ENCODE measurements at regions not wholly inside any gene's neighbourhood (a gene's known extent, or its start where the extent isn't known, plus 50 kb on each side); places are given as distances from the start of the nearest gene placed in this dataset.

DNA sequence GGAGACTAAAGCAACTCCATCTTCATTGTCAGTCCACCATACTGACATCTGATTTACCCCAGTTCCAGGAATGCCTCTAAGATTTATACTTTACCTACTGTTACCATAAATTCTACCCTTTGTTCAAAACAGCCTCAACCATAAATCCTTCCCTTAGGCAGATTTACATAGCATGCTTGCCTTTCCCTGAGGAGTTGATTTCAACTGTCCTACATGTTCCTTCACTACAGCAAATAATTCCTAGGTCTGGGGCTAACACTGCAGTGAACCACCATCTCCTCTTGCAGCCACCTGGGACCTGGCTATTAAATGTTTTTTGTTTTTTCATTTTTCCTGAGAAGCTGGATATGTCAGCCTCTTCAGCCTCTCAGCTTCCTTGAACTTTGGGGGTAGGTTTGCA lies 166.9 kb upstream of the PDE4D start:
- TF ChIP-seq, protein P1, sequence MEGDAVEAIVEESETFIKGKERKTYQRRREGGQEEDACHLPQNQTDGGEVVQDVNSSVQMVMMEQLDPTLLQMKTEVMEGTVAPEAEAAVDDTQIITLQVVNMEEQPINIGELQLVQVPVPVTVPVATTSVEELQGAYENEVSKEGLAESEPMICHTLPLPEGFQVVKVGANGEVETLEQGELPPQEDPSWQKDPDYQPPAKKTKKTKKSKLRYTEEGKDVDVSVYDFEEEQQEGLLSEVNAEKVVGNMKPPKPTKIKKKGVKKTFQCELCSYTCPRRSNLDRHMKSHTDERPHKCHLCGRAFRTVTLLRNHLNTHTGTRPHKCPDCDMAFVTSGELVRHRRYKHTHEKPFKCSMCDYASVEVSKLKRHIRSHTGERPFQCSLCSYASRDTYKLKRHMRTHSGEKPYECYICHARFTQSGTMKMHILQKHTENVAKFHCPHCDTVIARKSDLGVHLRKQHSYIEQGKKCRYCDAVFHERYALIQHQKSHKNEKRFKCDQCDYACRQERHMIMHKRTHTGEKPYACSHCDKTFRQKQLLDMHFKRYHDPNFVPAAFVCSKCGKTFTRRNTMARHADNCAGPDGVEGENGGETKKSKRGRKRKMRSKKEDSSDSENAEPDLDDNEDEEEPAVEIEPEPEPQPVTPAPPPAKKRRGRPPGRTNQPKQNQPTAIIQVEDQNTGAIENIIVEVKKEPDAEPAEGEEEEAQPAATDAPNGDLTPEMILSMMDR (IDR thresholded peaks at IDR 0.05 in 8 of 11, conservative IDR thresholded peaks at IDR 0.05 in 3 of 11), result no peak
- no peak for TF ChIP-seq POLR2A (IDR thresholded peaks at IDR 0.05)

Data from spleen (tissue), 7 donors.